ENCODE measurements at regions not wholly inside any gene's neighbourhood (a gene's known extent, or its start where the extent isn't known, plus 50 kb on each side); places are given as distances from the start of the nearest gene placed in this dataset.
"Not testable (repeated sequence)": the region's sequence is repeated elsewhere in the genome, so short reads cannot be mapped to it uniquely, and the experiment has no call there.

GRCh38 chr7:6974876-6975275, 148.8 kb upstream of the CCZ1B start:
- H4K20me1 ChIP-seq (ENCODE audit: insufficient read depth); H3K9ac ChIP-seq; H3K79me2 ChIP-seq (ENCODE audit: insufficient read depth); H3K4me1 ChIP-seq (ENCODE audit: insufficient read depth); H3K4me2 ChIP-seq (ENCODE audit: unreplicated experiment); H2AFZ ChIP-seq; H3K27me3 ChIP-seq (replicated peaks; ENCODE audit: insufficient read depth); H3K9me2 ChIP-seq (ENCODE audit: insufficient read depth); H3K4me3 ChIP-seq; DNase-seq; H3K27ac ChIP-seq; H3K9me3 ChIP-seq (ENCODE audit: low read depth); H3K36me3 ChIP-seq (ENCODE audit: low read depth); H3F3A ChIP-seq (ENCODE audit: insufficient read depth): not testable (repeated sequence)
- 80 to 88% methylated on average over 3 to 17 of the region's 27 CpGs for WGBS, 2 experiments (ENCODE audit: low coverage in 1 of 2, low lambda C conversion rate in 2 of 2, missing lambda C conversion rate in 2 of 2)
- in situ Hi-C loops (cut with MboI): loop anchor here (25.0 kb wide), 2 partner anchors 562 to 1237 kb away; partner anchors contain the start of gene COL28A1

DNA sequence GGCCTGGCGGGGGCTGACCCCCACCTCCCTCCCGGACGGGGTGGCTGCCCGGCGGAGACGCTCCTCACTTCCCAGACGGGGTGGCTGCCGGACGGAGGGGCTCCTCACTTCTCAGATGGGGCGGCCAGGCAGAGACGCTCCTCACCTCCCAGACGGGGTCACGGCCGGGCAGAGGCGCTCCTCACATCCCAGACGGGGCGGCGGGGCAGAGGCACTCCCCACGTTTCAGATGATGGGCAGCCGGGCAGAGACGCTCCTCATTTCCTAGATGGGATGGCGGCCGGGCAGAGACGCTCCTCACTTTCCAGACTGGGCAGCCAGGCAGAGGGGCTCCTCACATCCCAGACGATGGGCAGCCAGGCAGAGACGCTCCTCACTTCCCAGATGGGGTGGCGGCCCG, 149.3 kb upstream of the CCZ1B start:
- H2AFZ ChIP-seq; H3K9me2 ChIP-seq (ENCODE audit: insufficient read depth); H3K27ac ChIP-seq; H3K9me3 ChIP-seq (ENCODE audit: low read depth); H4K20me1 ChIP-seq (ENCODE audit: insufficient read depth); H3K36me3 ChIP-seq (ENCODE audit: low read depth); H3K79me2 ChIP-seq (ENCODE audit: insufficient read depth); in situ Hi-C loops (cut with MboI); H3K4me3 ChIP-seq; H3K9ac ChIP-seq; H3K4me1 ChIP-seq (ENCODE audit: insufficient read depth); H3K27me3 ChIP-seq (replicated peaks; ENCODE audit: insufficient read depth); DNase-seq; H3K4me2 ChIP-seq (ENCODE audit: unreplicated experiment); H3F3A ChIP-seq (ENCODE audit: insufficient read depth): not testable (repeated sequence)
- 71 to 81% methylated on average over 10 to 26 of the region's 28 CpGs for whole genome bisulfite sequencing, 2 experiments (ENCODE audit: low coverage in 1 of 2, low lambda C conversion rate in 2 of 2, missing lambda C conversion rate in 2 of 2)

DNA sequence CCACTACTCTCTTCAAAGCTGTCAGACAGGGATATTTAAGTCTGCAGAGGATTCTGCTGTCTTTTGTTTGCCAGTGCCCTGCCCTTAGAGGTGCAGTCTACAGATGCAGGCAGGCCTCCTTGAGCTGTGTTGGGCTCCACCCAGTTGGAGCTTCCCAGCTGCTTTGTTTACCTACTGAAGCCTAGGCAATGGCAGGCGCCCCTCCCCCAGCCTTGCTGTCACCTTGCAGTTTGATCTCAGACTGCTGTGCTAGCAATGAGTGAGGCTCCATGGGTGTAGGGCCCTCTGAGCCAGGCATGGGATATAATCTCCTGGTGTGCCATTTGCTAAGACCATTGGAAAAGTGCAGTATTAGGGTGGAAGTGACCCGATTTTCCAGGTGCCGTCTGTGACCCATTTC, 151.3 kb upstream of the CCZ1B start:
- H4K20me1 ChIP-seq (ENCODE audit: insufficient read depth); H3K9me3 ChIP-seq (ENCODE audit: low read depth); H3K9me2 ChIP-seq (ENCODE audit: insufficient read depth); DNase-seq; H3K27ac ChIP-seq; H3F3A ChIP-seq (ENCODE audit: insufficient read depth); H3K36me3 ChIP-seq (ENCODE audit: low read depth); H3K4me2 ChIP-seq (ENCODE audit: unreplicated experiment); H3K9ac ChIP-seq; in situ Hi-C loops (cut with MboI); H3K4me1 ChIP-seq (ENCODE audit: insufficient read depth); H3K27me3 ChIP-seq (replicated peaks; ENCODE audit: insufficient read depth); H2AFZ ChIP-seq; H3K4me3 ChIP-seq; H3K79me2 ChIP-seq (ENCODE audit: insufficient read depth): not testable (repeated sequence)
- WGBS, 2 experiments (ENCODE audit: low coverage in 1 of 2, low lambda C conversion rate in 2 of 2, missing lambda C conversion rate in 2 of 2): 64 to 67% methylated on average over 3 of the region's 3 CpGs

GRCh38 chr7:6978326-6978725, 152.3 kb upstream of the CCZ1B start:
- WGBS, 2 experiments (ENCODE audit: low coverage in 1 of 2, low lambda C conversion rate in 2 of 2, missing lambda C conversion rate in 2 of 2): 39 to 40% methylated on average over 3 of the region's 3 CpGs
- H3K9me3 ChIP-seq (ENCODE audit: low read depth); H3K36me3 ChIP-seq (ENCODE audit: low read depth); H3K27me3 ChIP-seq (replicated peaks; ENCODE audit: insufficient read depth); H2AFZ ChIP-seq; H3K4me2 ChIP-seq (ENCODE audit: unreplicated experiment); H3K9ac ChIP-seq; H3K9me2 ChIP-seq (ENCODE audit: insufficient read depth); DNase-seq; H3K4me1 ChIP-seq (ENCODE audit: insufficient read depth); H3K27ac ChIP-seq; H3K79me2 ChIP-seq (ENCODE audit: insufficient read depth); H3F3A ChIP-seq (ENCODE audit: insufficient read depth); in situ Hi-C loops (cut with MboI); H3K4me3 ChIP-seq; H4K20me1 ChIP-seq (ENCODE audit: insufficient read depth): not testable (repeated sequence)

DNA sequence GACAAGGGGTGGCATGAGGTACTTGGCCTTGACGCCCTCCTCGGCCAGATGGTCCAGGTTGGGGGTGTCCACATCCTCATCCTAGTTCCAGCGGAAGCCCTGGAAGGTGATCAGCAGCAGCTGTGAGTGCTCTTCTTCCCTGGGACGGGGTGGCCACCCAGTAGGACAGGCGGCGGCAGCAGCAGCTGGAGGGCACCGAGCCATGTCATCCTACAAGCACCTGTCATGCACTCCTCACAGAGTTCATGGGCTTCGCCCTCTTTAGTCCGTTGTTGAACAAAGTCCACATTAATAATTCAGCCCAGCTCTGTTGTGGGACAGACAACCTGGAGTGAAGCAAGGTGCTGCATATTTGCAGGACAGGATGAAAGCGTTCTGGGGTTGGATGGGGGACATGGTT, 153.4 kb upstream of the CCZ1B start:
- WGBS, 2 experiments (ENCODE audit: low coverage in 1 of 2, low lambda C conversion rate in 2 of 2, missing lambda C conversion rate in 2 of 2): 50 to 57% methylated on average over 10 of the region's 10 CpGs
- H3K4me1 ChIP-seq (ENCODE audit: insufficient read depth); H3K9me3 ChIP-seq (ENCODE audit: low read depth); H3K27me3 ChIP-seq (replicated peaks; ENCODE audit: insufficient read depth); in situ Hi-C loops (cut with MboI); H2AFZ ChIP-seq; H3K79me2 ChIP-seq (ENCODE audit: insufficient read depth); H3K27ac ChIP-seq; H3K4me3 ChIP-seq; H3K4me2 ChIP-seq (ENCODE audit: unreplicated experiment); H4K20me1 ChIP-seq (ENCODE audit: insufficient read depth); H3K36me3 ChIP-seq (ENCODE audit: low read depth); DNase-seq; H3K9me2 ChIP-seq (ENCODE audit: insufficient read depth); H3F3A ChIP-seq (ENCODE audit: insufficient read depth); H3K9ac ChIP-seq: not testable (repeated sequence)

- H3K4me2 ChIP-seq (ENCODE audit: unreplicated experiment); H3K9me3 ChIP-seq (ENCODE audit: low read depth); H3K79me2 ChIP-seq (ENCODE audit: insufficient read depth); H3K9ac ChIP-seq; in situ Hi-C loops (cut with MboI); H3K36me3 ChIP-seq (ENCODE audit: low read depth); H4K20me1 ChIP-seq (ENCODE audit: insufficient read depth); H3K4me3 ChIP-seq; H2AFZ ChIP-seq; DNase-seq; H3K9me2 ChIP-seq (ENCODE audit: insufficient read depth); H3F3A ChIP-seq (ENCODE audit: insufficient read depth); H3K4me1 ChIP-seq (ENCODE audit: insufficient read depth); H3K27me3 ChIP-seq (replicated peaks; ENCODE audit: insufficient read depth); H3K27ac ChIP-seq: not testable (repeated sequence)
- WGBS, 2 experiments (ENCODE audit: low coverage in 1 of 2, low lambda C conversion rate in 2 of 2, missing lambda C conversion rate in 2 of 2): 49 to 62% methylated on average over 2 of the region's 2 CpGs
These were observed 156.3 kb upstream of the CCZ1B start for GRCh38 chr7:6982375-6982774.

- H3K4me2 ChIP-seq (ENCODE audit: unreplicated experiment); H3K9me3 ChIP-seq (ENCODE audit: low read depth); H4K20me1 ChIP-seq (ENCODE audit: insufficient read depth); H3K9me2 ChIP-seq (ENCODE audit: insufficient read depth); H3F3A ChIP-seq (ENCODE audit: insufficient read depth); H3K79me2 ChIP-seq (ENCODE audit: insufficient read depth); DNase-seq; H3K27me3 ChIP-seq (replicated peaks; ENCODE audit: insufficient read depth); H3K36me3 ChIP-seq (ENCODE audit: low read depth); in situ Hi-C loops (cut with MboI); H3K9ac ChIP-seq; H3K4me1 ChIP-seq (ENCODE audit: insufficient read depth); H3K4me3 ChIP-seq; H3K27ac ChIP-seq; H2AFZ ChIP-seq: not testable (repeated sequence)
- 28 to 33% methylated on average over 4 of the region's 4 CpGs for WGBS, 2 experiments (ENCODE audit: low coverage in 1 of 2, low lambda C conversion rate in 2 of 2, missing lambda C conversion rate in 2 of 2)
These were observed 160.8 kb upstream of the CCZ1B start for GRCh38 chr7:6986892-6987291.

- H3K36me3 ChIP-seq (ENCODE audit: low read depth): not testable (repeated sequence)
- WGBS, 2 experiments (ENCODE audit: low coverage in 1 of 2, low lambda C conversion rate in 2 of 2, missing lambda C conversion rate in 2 of 2): 60 to 62% methylated on average over 6 of the region's 6 CpGs
These were observed 162.5 kb upstream of the CCZ1B start for GRCh38 chr7:6988608-6989007.

More at GRCh38 chr7:6988608-6989007, 162.5 kb upstream of the CCZ1B start:
- H3K9me3 ChIP-seq (ENCODE audit: low read depth); DNase-seq; H3K27ac ChIP-seq; H2AFZ ChIP-seq; H4K20me1 ChIP-seq (ENCODE audit: insufficient read depth); H3K4me3 ChIP-seq; H3K79me2 ChIP-seq (ENCODE audit: insufficient read depth); H3K4me2 ChIP-seq (ENCODE audit: unreplicated experiment); in situ Hi-C loops (cut with MboI); H3F3A ChIP-seq (ENCODE audit: insufficient read depth); H3K4me1 ChIP-seq (ENCODE audit: insufficient read depth); H3K9ac ChIP-seq; H3K27me3 ChIP-seq (replicated peaks; ENCODE audit: insufficient read depth); H3K9me2 ChIP-seq (ENCODE audit: insufficient read depth): not testable (repeated sequence)

All from GM23248 (cell line).